Psoas muscle (tissue), 7 donors: ENCODE measurements at regions not wholly inside any gene's neighbourhood (a gene's known extent, or its start where the extent isn't known, plus 50 kb on each side); places are given as distances from the start of the nearest gene placed in this dataset.
"Not testable (repeated sequence)": the region's sequence is repeated elsewhere in the genome, so short reads cannot be mapped to it uniquely, and the experiment has no call there.

ENCODE experiments used
- ATAC-seq, 4 donors: fragments of 200-7000 bp; cut with Tn5 transposase; one replicate each; pipeline ENCODE4 v1.9.1; 2020; ENCODE audit warnings: moderate library complexity in 3 of 4, mild to moderate bottlenecking in 2 of 4
- DNase-seq, 2 donors: peaks; one replicate each; pipeline ENCODE4 v3.0.0-alpha.2; 2020
- H3K27ac ChIP-seq: fragments of 200-600 bp; one replicate; pipeline ENCODE4 v1.8.0; 2022
- H3K27me3 ChIP-seq, 3 donors: fragments of 200-600 bp in 1 of 3; one replicate each; pipeline versions ENCODE4 v1.6.1 to v1.8.0; 2013 to 2022; ENCODE audit warnings: low read length in 2 of 3, mild to moderate bottlenecking in 2 of 3, moderate library complexity in 1 of 3; ENCODE audit not compliant: insufficient read depth in 3 of 3
- H3K36me3 ChIP-seq, 2 donors: fragments of 200-600 bp in 1 of 2; one replicate each; pipeline versions ENCODE4 v1.6.1 to v1.8.0; 2013 to 2022; ENCODE audit warnings: low read depth in 1 of 2, mild to moderate bottlenecking in 1 of 2, moderate library complexity in 1 of 2; ENCODE audit not compliant: insufficient read depth in 1 of 2
- H3K4me1 ChIP-seq: fragments of 200-600 bp; one replicate; pipeline ENCODE4 v1.8.0; 2022
- H3K4me3 ChIP-seq: fragments of 200-600 bp; one replicate; pipeline ENCODE4 v1.8.0; 2022; ENCODE audit warnings: mild to moderate bottlenecking
- H3K9me3 ChIP-seq: fragments of 200-600 bp; one replicate; pipeline ENCODE4 v1.8.0; 2022
- WGBS, 3 donors: extraction: QIAGEN DNeasy Blood & Tissue Kit; methylation state at CpG; one replicate each; pipeline versions ENCODE4 v1.1.6 to v1.1.7; 2013; 5-methylcytosine and 5-hydroxymethylcytosine counted together
- intact Hi-C, 2 donors: fragments of 100-400 bp; cut with DNase I; formaldehyde crosslinking; loops; one replicate each; pipeline versions ENCODE4 v1.11.0 to v1.14.2; 2022
- TF ChIP-seq, protein P1 (sequence below): fragments of 200-600 bp; IDR thresholded peaks from one replicate; pipeline ENCODE4 v1.8.0; 2022; ENCODE audit warnings: antibody characterized with exemption
- donor health status: healthy with polysubstance abuse.
- donor health status: DM: no; HTN: no; CAD: no; lungs with moderate emphysema.
- donor health status: Bipolar disorder and iron deficiency.
- donor health status: healthy.
- donor health status: DM: yes; HTN: yes; CAD: no.
- donor health status: DM: no; HTN: no; CAD: no.
- donor health status: DM: yes; HTN: yes; CAD: no.

DNA sequence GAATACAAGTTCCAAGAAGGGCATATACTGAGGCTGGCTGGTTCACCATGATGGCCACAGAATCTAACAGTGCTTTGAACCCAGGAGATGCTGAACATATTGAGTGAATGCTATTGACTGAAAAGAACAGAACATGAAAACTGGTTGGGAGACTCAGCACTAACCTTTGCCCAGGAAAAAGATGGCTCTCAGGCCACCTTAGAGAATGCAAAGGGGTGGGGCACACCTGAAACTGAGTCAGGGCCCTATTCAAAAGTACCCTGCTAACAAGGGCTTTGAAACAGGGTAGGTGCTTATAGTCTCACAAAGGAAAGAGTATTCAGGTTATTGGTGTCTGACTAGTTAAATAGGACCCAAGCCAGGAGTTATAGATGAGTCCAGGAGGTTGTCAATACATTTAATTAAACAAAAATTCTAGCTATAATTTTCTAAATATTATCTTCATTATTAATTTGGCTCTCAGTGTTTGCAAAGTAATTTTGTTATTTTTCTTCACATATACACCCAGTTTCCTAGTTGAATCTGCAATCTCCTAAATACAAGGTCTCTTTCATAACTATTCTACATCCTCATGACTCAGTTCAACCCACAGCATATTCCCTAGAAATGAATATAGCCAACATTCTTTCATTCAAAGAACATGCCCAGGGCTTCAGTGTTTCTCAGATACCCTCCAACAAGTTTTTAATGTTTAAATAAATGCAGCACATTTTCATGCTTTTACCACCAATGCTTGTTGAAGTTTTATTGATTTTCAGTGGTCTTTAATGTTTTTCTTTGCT is 144.2 kb upstream of the RAPGEF2 start:
- TF ChIP-seq, protein P1, sequence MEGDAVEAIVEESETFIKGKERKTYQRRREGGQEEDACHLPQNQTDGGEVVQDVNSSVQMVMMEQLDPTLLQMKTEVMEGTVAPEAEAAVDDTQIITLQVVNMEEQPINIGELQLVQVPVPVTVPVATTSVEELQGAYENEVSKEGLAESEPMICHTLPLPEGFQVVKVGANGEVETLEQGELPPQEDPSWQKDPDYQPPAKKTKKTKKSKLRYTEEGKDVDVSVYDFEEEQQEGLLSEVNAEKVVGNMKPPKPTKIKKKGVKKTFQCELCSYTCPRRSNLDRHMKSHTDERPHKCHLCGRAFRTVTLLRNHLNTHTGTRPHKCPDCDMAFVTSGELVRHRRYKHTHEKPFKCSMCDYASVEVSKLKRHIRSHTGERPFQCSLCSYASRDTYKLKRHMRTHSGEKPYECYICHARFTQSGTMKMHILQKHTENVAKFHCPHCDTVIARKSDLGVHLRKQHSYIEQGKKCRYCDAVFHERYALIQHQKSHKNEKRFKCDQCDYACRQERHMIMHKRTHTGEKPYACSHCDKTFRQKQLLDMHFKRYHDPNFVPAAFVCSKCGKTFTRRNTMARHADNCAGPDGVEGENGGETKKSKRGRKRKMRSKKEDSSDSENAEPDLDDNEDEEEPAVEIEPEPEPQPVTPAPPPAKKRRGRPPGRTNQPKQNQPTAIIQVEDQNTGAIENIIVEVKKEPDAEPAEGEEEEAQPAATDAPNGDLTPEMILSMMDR, result no peak
- H3K4me1 ChIP-seq, result no peaks in the 10 kb centered on the region
- H3K27ac ChIP-seq, result no peak overlapping the region
- no peaks in the 10 kb centered on the region for H3K36me3 ChIP-seq
- no peaks in the 10 kb centered on the region for H3K27me3 ChIP-seq
- DNase-seq, result no peak
- ATAC-seq, result no peak
- intact Hi-C loops, result no loop called here
- no peak overlapping the region for H3K4me3 ChIP-seq
- H3K9me3 ChIP-seq, result peaks cover under 1% of the 10 kb centered on the region

DNA sequence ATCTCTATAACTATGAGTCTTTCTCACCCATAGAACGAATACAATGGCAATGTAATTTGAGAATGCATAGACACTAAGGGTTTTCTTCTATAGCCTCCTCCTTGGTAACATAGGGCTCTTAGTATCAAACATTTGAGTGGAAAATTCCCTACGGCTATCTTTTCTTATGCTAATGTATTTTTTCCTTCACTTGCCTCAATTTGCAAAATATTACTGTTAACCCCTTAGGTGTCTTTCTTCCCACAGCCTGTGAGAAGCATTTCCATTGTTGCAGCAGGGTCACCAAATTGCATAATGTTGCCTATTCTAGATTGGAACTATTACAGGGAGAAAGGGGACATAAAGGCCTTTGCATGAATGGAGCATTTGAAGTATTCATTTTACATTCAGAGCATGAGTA is 140.5 kb upstream of the RAPGEF2 start:
- Histone ChIP-seq H3K27ac (no peak overlapping the region), H3K27me3 (no peaks in the 10 kb centered on the region), H3K4me1 (no peaks in the 10 kb centered on the region), H3K9me3 (no peaks in the 10 kb centered on the region), H3K36me3 (no peaks in the 10 kb centered on the region), H3K4me3 (no peak overlapping the region)
- DNase-seq (no peak), ATAC-seq (no peak)
- TF ChIP-seq, protein P1, result no peak
- 46 to 71% (median 49%) methylated on average over 2 of the region's 2 CpGs for WGBS, 3 donors
- intact Hi-C loops, result no loop called here

DNA sequence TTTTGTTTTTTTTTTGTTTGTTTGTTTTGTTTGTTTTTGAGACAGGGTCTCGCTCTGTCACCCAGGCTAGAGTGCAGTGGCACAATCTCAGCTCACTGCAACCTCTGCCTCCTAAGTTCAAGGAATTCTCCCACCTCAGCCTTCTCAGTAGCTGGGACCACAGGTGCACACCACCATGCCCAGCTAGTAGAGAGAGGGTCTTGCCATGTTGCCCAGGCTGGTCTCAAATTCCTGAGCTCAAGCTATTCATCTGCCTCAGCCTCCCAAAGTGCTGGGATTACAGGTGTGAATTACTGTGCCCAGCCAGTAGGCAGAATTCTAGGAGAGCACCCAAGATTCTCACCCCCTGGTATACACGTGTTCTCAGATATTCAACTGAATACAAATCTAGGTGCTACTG is 139.6 kb upstream of the RAPGEF2 start:
- intact Hi-C loops, H3K4me1 ChIP-seq, H3K27ac ChIP-seq, H3K9me3 ChIP-seq, H3K27me3 ChIP-seq, ATAC-seq, H3K4me3 ChIP-seq, DNase-seq, H3K36me3 ChIP-seq: not testable (repeated sequence)
- WGBS, 3 donors, result 93 to 95% (median 94%) methylated on average over 2 of the region's 2 CpGs

DNA sequence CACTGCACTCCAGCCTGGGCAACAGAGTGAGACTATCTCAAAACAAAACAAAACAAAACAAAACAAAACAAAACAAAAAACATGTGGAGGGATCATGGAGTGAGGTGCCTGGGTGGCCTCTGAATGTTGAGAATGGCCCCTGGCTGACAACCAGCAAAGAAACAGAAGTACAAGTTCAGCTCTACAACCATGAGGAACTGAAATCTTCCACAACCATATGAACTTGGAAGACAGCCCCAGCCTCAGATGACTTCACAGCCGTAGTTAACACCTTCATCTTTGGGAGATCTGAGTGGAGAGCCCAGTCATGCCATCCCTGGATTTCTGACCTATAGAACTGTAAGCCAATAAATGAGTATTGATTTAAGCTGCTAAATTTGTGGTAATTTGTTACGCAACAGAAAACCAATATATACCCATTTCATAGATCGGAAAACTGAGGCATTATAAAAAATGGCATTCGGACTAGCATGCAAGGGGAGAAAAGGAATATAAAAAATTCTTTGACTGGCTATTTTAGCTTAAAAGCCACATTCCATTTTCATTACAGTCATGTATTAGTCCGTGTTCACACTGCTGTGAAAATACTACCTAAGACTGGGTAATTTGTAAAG is 138.7 kb upstream of the RAPGEF2 start:
- intact Hi-C loops, result no loop called here
- no peak for DNase-seq
- no peak overlapping the region for H3K27ac ChIP-seq
- ATAC-seq, result no peak
- no peak overlapping the region for H3K4me3 ChIP-seq
- 94 to 97% (median 96%) methylated on average over 5 of the region's 5 CpGs for WGBS, 3 donors
- no peaks in the 10 kb centered on the region for H3K36me3 ChIP-seq
- TF ChIP-seq, protein P1, result no peak
- no peaks in the 10 kb centered on the region for H3K27me3 ChIP-seq
- H3K4me1 ChIP-seq, result no peaks in the 10 kb centered on the region
- no peaks in the 10 kb centered on the region for H3K9me3 ChIP-seq

DNA sequence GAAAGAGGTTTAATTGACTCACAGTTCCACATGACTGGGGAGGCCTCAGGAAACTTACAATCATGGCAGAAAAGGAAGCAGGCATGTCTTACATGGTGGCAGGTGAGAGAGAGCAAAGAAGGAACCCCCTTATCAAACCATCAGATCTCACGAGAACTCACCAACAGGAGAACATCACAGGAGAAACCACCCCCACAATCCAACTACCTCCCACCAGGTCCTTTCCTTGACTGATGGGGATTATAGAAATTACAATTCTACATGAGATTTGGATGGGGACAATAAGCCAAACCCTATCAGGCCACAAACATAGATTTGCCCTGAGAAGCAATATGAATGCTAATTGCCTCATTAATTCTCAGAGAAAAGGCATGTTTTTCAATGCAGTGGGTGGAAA is 138.2 kb upstream of the RAPGEF2 start:
- WGBS, 3 donors, result 92 to 100% (median 96%) methylated on average over 1 of the region's 1 CpG
- intact Hi-C loops, result no loop called here

More for the DNA sequence above, 138.2 kb upstream of the RAPGEF2 start:
- H3K27ac ChIP-seq, result no peak overlapping the region
- H3K4me1 ChIP-seq, result no peaks in the 10 kb centered on the region
- no peaks in the 10 kb centered on the region for H3K27me3 ChIP-seq
- H3K9me3 ChIP-seq, result no peaks in the 10 kb centered on the region
- no peaks in the 10 kb centered on the region for H3K36me3 ChIP-seq
- H3K4me3 ChIP-seq, result no peak overlapping the region
- DNase-seq, result no peak
- ATAC-seq, result no peak
- TF ChIP-seq, protein P1, result no peak
